H7 (cell line): ENCODE measurements at regions not wholly inside any gene's neighbourhood (a gene's known extent, or its start where the extent isn't known, plus 50 kb on each side); places are given as distances from the start of the nearest gene placed in this dataset.

Source experiments
- DNase-seq: peaks from one replicate; pipeline ENCODE4 v3.0.0; 2012
- H3K27me3 ChIP-seq: 2 replicates; pipeline ENCODE4 v1.6.0; 2011; ENCODE audit warnings: mild to moderate bottlenecking, low read length; ENCODE audit not compliant: control insufficient read depth, insufficient read depth
- H3K36me3 ChIP-seq: replicated peaks from 2 replicates; pipeline ENCODE4 v1.5.1; 2011; ENCODE audit warnings: low read length; ENCODE audit not compliant: control insufficient read depth, insufficient read depth
- H3K4me3 ChIP-seq: 2 replicates; pipeline ENCODE4 v1.5.1; 2011; ENCODE audit warnings: low read depth, mild to moderate bottlenecking, control low read depth, low read length, moderate library complexity; ENCODE audit not compliant: insufficient read depth

DNA sequence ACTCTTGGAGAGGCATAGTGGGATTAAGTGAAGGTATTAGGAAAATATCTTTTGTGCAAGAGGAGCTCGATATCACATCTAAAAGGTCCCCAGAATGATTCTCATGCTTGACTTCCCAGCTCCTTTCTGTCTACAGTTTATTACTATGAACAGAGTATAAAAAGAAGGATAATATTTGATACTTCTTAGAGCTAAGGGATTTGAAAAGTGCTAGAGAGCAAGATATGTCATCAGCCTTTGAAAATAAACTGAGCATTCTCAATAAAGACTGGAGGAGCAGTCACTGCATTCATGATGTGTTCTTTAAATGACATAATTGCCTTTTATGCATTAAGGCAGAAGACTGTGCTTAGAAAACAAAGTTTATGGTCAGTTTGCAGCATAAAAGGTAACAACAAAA, 543.2 kb upstream of the NRXN1 start:
- no peaks in the 10 kb centered on the region for H3K36me3 ChIP-seq
- no peak overlapping the region for H3K4me3 ChIP-seq
- H3K27me3 ChIP-seq = no peaks in the 10 kb centered on the region
- DNase-seq = no peak

GRCh38 chr2:51559026-51559425, 527.1 kb upstream of the NRXN1 start:
- no peaks in the 10 kb centered on the region for H3K27me3 ChIP-seq
- no peak overlapping the region for H3K4me3 ChIP-seq
- DNase-seq = no peak

GRCh38 chr2:51553476-51553875, 521.5 kb upstream of the NRXN1 start:
- no peak overlapping the region for H3K4me3 ChIP-seq
- DNase-seq = no peak
- H3K36me3 ChIP-seq = no peaks in the 10 kb centered on the region
- H3K27me3 ChIP-seq = no peaks in the 10 kb centered on the region

More at GRCh38 chr2:51559026-51559425, 527.1 kb upstream of the NRXN1 start:
- no peaks in the 10 kb centered on the region for H3K36me3 ChIP-seq

DNA sequence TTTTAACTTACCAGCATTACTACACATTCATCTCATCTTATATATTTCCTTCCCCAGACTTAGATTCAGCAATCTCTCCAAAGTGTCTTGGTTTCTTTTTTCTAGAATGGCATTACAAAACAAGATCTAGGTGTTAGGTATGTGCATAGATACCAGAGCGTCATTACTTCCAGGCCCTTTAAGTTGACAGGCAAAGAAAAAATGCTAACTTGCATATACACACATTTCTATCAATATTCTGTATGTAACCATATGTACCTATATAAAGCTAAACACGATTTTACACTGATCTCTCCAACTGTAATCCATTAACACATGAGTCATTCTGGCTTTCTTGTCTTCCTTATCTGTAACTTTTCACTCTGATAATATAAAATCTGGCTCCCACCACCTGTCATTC, 503.8 kb upstream of the NRXN1 start:
- DNase-seq = no peak
- H3K36me3 ChIP-seq = no peaks in the 10 kb centered on the region

DNA sequence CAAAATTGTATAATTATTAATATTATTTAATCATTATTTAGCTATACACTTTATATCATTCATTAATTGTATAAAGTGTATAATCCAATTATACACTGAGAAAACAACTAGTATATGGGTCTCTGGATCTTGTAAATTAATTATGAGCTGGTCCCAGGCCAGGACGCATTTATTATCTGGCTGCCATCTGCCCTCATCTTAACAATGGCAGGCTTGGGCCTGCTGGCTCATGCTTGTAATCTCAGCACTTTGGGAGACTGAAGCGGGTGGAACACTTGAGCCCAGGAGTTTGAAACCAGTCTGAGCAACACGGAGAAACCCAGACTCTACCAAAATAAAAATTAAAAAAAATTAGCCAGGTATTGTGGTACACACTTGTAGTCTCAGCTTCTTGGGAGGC, 502.2 kb upstream of the NRXN1 start:
- Histone ChIP-seq H3K4me3 (no peak overlapping the region), H3K36me3 (no peaks in the 10 kb centered on the region), H3K27me3 (no peaks in the 10 kb centered on the region)
- DNase-seq = no peak

More for the DNA sequence above, 503.8 kb upstream of the NRXN1 start:
- Histone ChIP-seq H3K4me3 (no peak overlapping the region), H3K27me3 (no peaks in the 10 kb centered on the region)

GRCh38 chr2:51528156-51528555, 496.2 kb upstream of the NRXN1 start:
- Histone ChIP-seq H3K27me3 (no peaks in the 10 kb centered on the region), H3K36me3 (no peaks in the 10 kb centered on the region), H3K4me3 (no peak overlapping the region)
- DNase-seq = no peak

- Histone ChIP-seq H3K4me3 (no peak overlapping the region), H3K27me3 (no peaks in the 10 kb centered on the region), H3K36me3 (no peaks in the 10 kb centered on the region)
- DNase-seq = no peak
Observed at GRCh38 chr2:51526766-51527165, 494.8 kb upstream of the NRXN1 start.

- DNase-seq = no peak
- Histone ChIP-seq H3K27me3 (no peaks in the 10 kb centered on the region), H3K36me3 (no peaks in the 10 kb centered on the region), H3K4me3 (no peak overlapping the region)
Observed at GRCh38 chr2:51516667-51517066, 484.7 kb upstream of the NRXN1 start.

GRCh38 chr2:51511002-51511401, 479.1 kb upstream of the NRXN1 start:
- no peak for DNase-seq

DNA sequence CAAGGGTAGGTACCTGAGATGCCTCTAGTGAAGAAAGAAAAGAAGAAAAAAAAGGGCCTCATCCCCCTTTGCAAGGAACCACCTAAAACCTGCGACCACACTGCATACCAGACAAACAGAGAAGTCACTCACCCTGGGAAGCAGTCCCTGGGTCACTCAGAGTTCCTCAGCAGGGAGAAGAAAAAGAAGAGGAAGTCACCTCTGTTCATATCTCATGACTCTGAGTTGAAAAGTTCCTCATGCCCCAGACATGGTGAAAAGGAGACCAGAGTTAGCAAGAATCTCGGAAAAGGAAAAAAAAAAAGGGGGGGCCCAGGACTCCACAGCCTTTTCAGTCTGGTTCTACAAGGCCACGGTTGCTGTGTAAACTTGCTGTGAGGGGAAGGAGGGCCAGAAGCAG, 478.4 kb upstream of the NRXN1 start:
- DNase-seq = no peak
- no peak overlapping the region for H3K4me3 ChIP-seq
- no peaks in the 10 kb centered on the region for H3K36me3 ChIP-seq
- H3K27me3 ChIP-seq = no peaks in the 10 kb centered on the region

More at GRCh38 chr2:51511002-51511401, 479.1 kb upstream of the NRXN1 start:
- Histone ChIP-seq H3K27me3 (no peaks in the 10 kb centered on the region), H3K4me3 (no peak overlapping the region), H3K36me3 (no peaks in the 10 kb centered on the region)

DNA sequence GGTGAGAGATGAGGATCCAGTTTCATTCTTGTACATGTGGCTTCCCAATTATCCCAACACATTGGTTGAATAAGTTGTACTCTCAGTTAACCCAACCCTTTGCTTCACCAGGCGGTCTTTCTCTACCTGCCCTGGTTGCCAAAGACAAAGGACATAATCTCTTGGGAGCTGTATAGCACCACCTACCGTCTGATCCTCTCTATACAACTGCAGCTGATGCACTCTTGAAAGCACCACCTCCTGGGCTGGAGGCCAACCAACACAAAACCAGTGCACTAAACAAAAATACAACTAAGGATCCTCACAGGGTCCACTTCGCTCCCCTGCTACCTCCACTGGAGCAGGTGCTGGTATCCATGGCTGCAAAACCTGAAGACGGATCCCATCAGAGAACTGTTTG, 473.6 kb upstream of the NRXN1 start:
- Histone ChIP-seq H3K27me3 (no peaks in the 10 kb centered on the region), H3K36me3 (no peaks in the 10 kb centered on the region), H3K4me3 (no peak overlapping the region)
- DNase-seq = no peak

- DNase-seq = no peak
- no peaks in the 10 kb centered on the region for H3K36me3 ChIP-seq
- H3K27me3 ChIP-seq = no peaks in the 10 kb centered on the region
- H3K4me3 ChIP-seq = no peak overlapping the region
Observed at GRCh38 chr2:51490576-51491234, 458.8 kb upstream of the NRXN1 start.

DNA sequence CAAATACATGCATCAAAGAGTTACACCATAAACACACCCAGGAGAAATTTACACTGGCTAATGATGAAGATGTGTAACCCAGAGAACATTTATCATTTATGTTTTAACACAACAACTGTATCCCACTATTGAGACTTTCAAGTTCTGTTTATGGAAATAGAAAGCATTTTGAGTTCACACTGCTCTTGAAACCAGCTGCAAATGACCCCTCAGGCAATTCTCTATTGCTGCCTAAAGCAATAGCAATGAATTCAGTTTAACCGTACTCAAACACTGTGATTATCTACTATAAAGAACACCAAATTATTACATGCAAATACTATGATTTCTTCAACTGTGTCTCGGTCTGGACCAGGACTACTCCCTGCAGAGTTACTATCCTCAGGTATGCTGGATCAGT, 452.7 kb upstream of the NRXN1 start:
- DNase-seq = no peak
- Histone ChIP-seq H3K36me3 (no peaks in the 10 kb centered on the region), H3K27me3 (no peaks in the 10 kb centered on the region), H3K4me3 (no peak overlapping the region)

- Histone ChIP-seq H3K4me3 (no peak overlapping the region), H3K27me3 (no peaks in the 10 kb centered on the region), H3K36me3 (no peaks in the 10 kb centered on the region)
- DNase-seq = no peak
Observed at GRCh38 chr2:51483720-51484119, 451.8 kb upstream of the NRXN1 start.

DNA sequence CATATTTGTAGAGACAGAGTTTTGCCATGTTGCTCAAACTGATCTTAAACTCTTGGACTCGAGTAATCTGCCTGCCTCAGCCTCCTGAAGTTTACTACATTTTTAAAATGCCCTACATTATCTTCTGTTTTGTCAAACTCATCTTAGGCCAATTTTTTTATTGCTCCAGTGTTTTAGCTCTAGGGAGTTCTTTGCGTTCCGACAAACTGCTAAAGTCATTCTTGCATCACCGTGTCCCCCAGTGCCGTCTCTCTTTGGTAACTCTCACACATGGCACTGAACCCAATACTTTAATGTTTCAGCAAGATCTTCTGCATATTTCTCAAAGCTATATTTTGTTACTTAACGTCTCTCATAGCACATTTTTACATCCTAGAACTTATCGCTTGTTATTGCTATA, 440.9 kb upstream of the NRXN1 start:
- no peaks in the 10 kb centered on the region for H3K27me3 ChIP-seq
- no peaks in the 10 kb centered on the region for H3K36me3 ChIP-seq
- no peak for DNase-seq
- H3K4me3 ChIP-seq = no peak overlapping the region

DNA sequence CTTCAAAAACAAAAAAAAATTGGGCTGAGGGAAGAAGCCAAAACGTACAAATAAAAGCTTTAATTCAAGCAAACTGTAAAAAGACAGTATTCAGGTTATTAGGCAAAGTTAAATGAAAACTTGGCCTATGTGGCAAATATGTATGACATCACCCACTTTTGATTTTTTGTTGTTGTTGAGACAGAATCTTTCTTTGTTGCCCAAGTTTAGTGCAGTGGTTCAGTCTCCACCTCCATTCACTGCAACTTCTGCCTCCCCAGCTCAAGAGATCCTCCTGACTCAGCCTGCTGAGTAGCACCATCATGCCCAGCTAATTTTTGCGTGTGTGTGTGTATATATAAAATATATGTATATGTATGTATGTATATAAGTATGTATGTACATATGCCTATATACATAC, 440.4 kb upstream of the NRXN1 start:
- no peak for DNase-seq
- no peak overlapping the region for H3K4me3 ChIP-seq

More for the DNA sequence above, 440.4 kb upstream of the NRXN1 start:
- H3K27me3 ChIP-seq = no peaks in the 10 kb centered on the region
- no peaks in the 10 kb centered on the region for H3K36me3 ChIP-seq
